HepG2 (cell line): ENCODE measurements at regions not wholly inside any gene's neighbourhood (a gene's known extent, or its start where the extent isn't known, plus 50 kb on each side); places are given as distances from the start of the nearest gene placed in this dataset.
A peak's percentile ranks its signal among the peaks of the same experiment; 100 is the strongest.

Source experiments
- FOSL2 ChIP-seq: sonication (generic); formaldehyde crosslinking; IDR thresholded peaks from 2 replicates; pipeline ENCODE4 v1.4.0; 2020; ENCODE audit warnings: missing genetic modification reagents
- FOXP4 ChIP-seq: sonication (generic); formaldehyde crosslinking; IDR thresholded peaks from 2 replicates; pipeline ENCODE4 v1.4.0; 2020; ENCODE audit warnings: missing genetic modification reagents
- ISL2 ChIP-seq: sonication (generic); formaldehyde crosslinking; IDR thresholded peaks from 2 replicates; pipeline ENCODE4 v1.5.0; 2020; ENCODE audit warnings: missing genetic modification reagents
- NR2F6 ChIP-seq, 2 experiments: IDR thresholded peaks; 2 replicates each; pipeline ENCODE4 v1.6.1; 2016; ENCODE audit warnings: antibody characterized with exemption in 1 of 2, mild to moderate bottlenecking in 1 of 2
- PITX1 ChIP-seq: sonication (generic); formaldehyde crosslinking; IDR thresholded peaks from 2 replicates; pipeline ENCODE4 v1.5.1; 2020; ENCODE audit warnings: mild to moderate bottlenecking, missing genetic modification reagents
- SOX6 ChIP-seq, 2 experiments: fragments of 450-650 bp in 1 of 2; sonication (generic) in 1 of 2; formaldehyde crosslinking in 1 of 2; IDR thresholded peaks; 2 replicates each; pipeline versions ENCODE4 v1.4.0 to v1.6.1; 2017 to 2020; ENCODE audit warnings: antibody characterized with exemption in 1 of 2, mild to moderate bottlenecking in 1 of 2, missing genetic modification reagents in 1 of 2
- SSRP1 ChIP-seq: IDR thresholded peaks from 2 replicates; pipeline ENCODE4 v1.6.1; 2016; ENCODE audit warnings: control low read depth
- THRA ChIP-seq: sonication (generic); formaldehyde crosslinking; IDR thresholded peaks from 2 replicates; pipeline ENCODE4 v1.4.0; 2020; ENCODE audit warnings: missing genetic modification reagents, borderline replicate concordance
- ZFY ChIP-seq: sonication (generic); formaldehyde crosslinking; IDR thresholded peaks from 2 replicates; pipeline ENCODE4 v1.4.0; 2020; ENCODE audit warnings: missing genetic modification reagents
- ZFYVE20 ChIP-seq: sonication (generic); formaldehyde crosslinking; IDR thresholded peaks from 2 replicates; pipeline ENCODE4 v1.8.0; 2023; ENCODE audit warnings: low read depth, mild to moderate bottlenecking, moderate library complexity, missing genetic modification reagents, borderline replicate concordance
- ZNF230 ChIP-seq: sonication (generic); formaldehyde crosslinking; IDR thresholded peaks from 2 replicates; pipeline ENCODE4 v1.4.0; 2020; ENCODE audit warnings: mild to moderate bottlenecking, missing genetic modification reagents
- ZNF512B ChIP-seq: sonication (generic); formaldehyde crosslinking; IDR thresholded peaks from 2 replicates; pipeline ENCODE4 v1.5.1; 2020; ENCODE audit warnings: missing genetic modification reagents, mild to moderate bottlenecking, borderline replicate concordance
- ZNF614 ChIP-seq: IDR thresholded peaks from 2 replicates; pipeline ENCODE4 v1.6.1; 2018; ENCODE audit warnings: missing biosample characterization, missing genetic modification reagents, inconsistent platforms, borderline replicate concordance
- ZNF652 ChIP-seq: IDR thresholded peaks from 2 replicates; pipeline ENCODE4 v1.6.1; 2016; ENCODE audit warnings: low read depth, borderline replicate concordance
- TF ChIP-seq, protein P1 (sequence below): IDR thresholded peaks from 2 replicates; pipeline ENCODE4 v1.4.0; 2020; ENCODE audit warnings: mild to moderate bottlenecking, missing genetic modification reagents

GRCh38 chr2:8500124-8501054 is 181.5 kb upstream of the ID2 start (continued):
- TF ChIP-seq FOXP4 (CRISPR knock-in tag) (peak; percentile 67; the same call in 1 of the 2 replicates), ZFY (no peak), SOX6 (IDR thresholded peaks at IDR 0.05) (no peak), SOX6 (CRISPR knock-in tag; IDR thresholded peaks at IDR 0.05) (peak; percentile 37; the same call in 1 of the 2 replicates), NR2F6 (IDR thresholded peaks at IDR 0.05) (peak; percentile 53; the same call in 1 of the 2 replicates), NR2F6 (CRISPR knock-in tag; IDR thresholded peaks at IDR 0.05) (0 out of 2 replicates have a peak, but pooled peaks have one; percentile 57), ZNF614 (CRISPR knock-in tag) (0 out of 2 replicates have a peak, but pooled peaks have one; percentile 51), SSRP1 (CRISPR knock-in tag) (no peak), ZNF230 (CRISPR knock-in tag) (no peak), ISL2 (CRISPR knock-in tag) (peak; percentile 71; the same call in 1 of the 2 replicates), ZNF512B (CRISPR knock-in tag) (no peak), ZFYVE20 (CRISPR knock-in tag) (no peak), ZNF652 (CRISPR knock-in tag) (no peak), PITX1 (CRISPR knock-in tag) (peak; percentile 100), THRA (CRISPR knock-in tag) (peak; percentile 68; the same call in 1 of the 2 replicates), FOSL2 (CRISPR knock-in tag) (peak; percentile 83)
- TF ChIP-seq, protein P1, sequence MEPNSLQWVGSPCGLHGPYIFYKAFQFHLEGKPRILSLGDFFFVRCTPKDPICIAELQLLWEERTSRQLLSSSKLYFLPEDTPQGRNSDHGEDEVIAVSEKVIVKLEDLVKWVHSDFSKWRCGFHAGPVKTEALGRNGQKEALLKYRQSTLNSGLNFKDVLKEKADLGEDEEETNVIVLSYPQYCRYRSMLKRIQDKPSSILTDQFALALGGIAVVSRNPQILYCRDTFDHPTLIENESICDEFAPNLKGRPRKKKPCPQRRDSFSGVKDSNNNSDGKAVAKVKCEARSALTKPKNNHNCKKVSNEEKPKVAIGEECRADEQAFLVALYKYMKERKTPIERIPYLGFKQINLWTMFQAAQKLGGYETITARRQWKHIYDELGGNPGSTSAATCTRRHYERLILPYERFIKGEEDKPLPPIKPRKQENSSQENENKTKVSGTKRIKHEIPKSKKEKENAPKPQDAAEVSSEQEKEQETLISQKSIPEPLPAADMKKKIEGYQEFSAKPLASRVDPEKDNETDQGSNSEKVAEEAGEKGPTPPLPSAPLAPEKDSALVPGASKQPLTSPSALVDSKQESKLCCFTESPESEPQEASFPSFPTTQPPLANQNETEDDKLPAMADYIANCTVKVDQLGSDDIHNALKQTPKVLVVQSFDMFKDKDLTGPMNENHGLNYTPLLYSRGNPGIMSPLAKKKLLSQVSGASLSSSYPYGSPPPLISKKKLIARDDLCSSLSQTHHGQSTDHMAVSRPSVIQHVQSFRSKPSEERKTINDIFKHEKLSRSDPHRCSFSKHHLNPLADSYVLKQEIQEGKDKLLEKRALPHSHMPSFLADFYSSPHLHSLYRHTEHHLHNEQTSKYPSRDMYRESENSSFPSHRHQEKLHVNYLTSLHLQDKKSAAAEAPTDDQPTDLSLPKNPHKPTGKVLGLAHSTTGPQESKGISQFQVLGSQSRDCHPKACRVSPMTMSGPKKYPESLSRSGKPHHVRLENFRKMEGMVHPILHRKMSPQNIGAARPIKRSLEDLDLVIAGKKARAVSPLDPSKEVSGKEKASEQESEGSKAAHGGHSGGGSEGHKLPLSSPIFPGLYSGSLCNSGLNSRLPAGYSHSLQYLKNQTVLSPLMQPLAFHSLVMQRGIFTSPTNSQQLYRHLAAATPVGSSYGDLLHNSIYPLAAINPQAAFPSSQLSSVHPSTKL, result peak; percentile 90
